ENCODE measurements at regions not wholly inside any gene's neighbourhood (a gene's known extent, or its start where the extent isn't known, plus 50 kb on each side); places are given as distances from the start of the nearest gene placed in this dataset.
"Not testable (repeated sequence)": the region's sequence is repeated elsewhere in the genome, so short reads cannot be mapped to it uniquely, and the experiment has no call there.

GRCh38 chr2:88988617-88989016 is 297.1 kb downstream of the RPIA start:
- DNase-seq (ENCODE audit: low spot score); FAIRE-seq: not testable (repeated sequence)

GRCh38 chr2:88992819-88993218 is 301.3 kb downstream of the RPIA start:
- not testable (repeated sequence) for DNase-seq (ENCODE audit: low spot score); FAIRE-seq

GRCh38 chr2:88994856-88995255 is 303.4 kb downstream of the RPIA start:
- not testable (repeated sequence) for DNase-seq (ENCODE audit: low spot score); FAIRE-seq

- DNase-seq (ENCODE audit: low spot score); FAIRE-seq: not testable (repeated sequence)
These were observed 305.1 kb downstream of the RPIA start for GRCh38 chr2:88996588-88996987.

- DNase-seq (ENCODE audit: low spot score) = no peak
- FAIRE-seq = no peak
These were observed 307.9 kb downstream of the RPIA start for GRCh38 chr2:88999365-88999764.

GRCh38 chr2:89000235-89000634 is 308.8 kb downstream of the RPIA start:
- DNase-seq (ENCODE audit: low spot score) (no peak), FAIRE-seq (no peak)

GRCh38 chr2:89004238-89004637 is 312.8 kb downstream of the RPIA start:
- not testable (repeated sequence) for DNase-seq (ENCODE audit: low spot score); FAIRE-seq

GRCh38 chr2:89020566-89020965 is 329.1 kb downstream of the RPIA start:
- FAIRE-seq; DNase-seq (ENCODE audit: low spot score): not testable (repeated sequence)

- FAIRE-seq; DNase-seq (ENCODE audit: low spot score): not testable (repeated sequence)
These were observed 334.8 kb downstream of the RPIA start for GRCh38 chr2:89026296-89026695.

GRCh38 chr2:89027115-89027514 is 335.6 kb downstream of the RPIA start:
- not testable (repeated sequence) for DNase-seq (ENCODE audit: low spot score); FAIRE-seq

GRCh38 chr2:89027536-89027935 is 336.1 kb downstream of the RPIA start:
- FAIRE-seq; DNase-seq (ENCODE audit: low spot score): not testable (repeated sequence)

- not testable (repeated sequence) for DNase-seq (ENCODE audit: low spot score); FAIRE-seq
These were observed 337.8 kb downstream of the RPIA start for GRCh38 chr2:89029257-89029656.

- FAIRE-seq = not testable (repeated sequence)
- peak; percentile 28 for DNase-seq (ENCODE audit: low spot score)
These were observed 356.9 kb downstream of the RPIA start for GRCh38 chr2:89048138-89049066.

- not testable (repeated sequence) for FAIRE-seq
These were observed 367.1 kb downstream of the RPIA start for GRCh38 chr2:89058616-89059015.

GRCh38 chr2:89061174-89061573 is 369.7 kb downstream of the RPIA start:
- DNase-seq (ENCODE audit: low spot score); FAIRE-seq: not testable (repeated sequence)

More at GRCh38 chr2:89058616-89059015, 367.1 kb downstream of the RPIA start:
- not testable (repeated sequence) for DNase-seq (ENCODE audit: low spot score)

GRCh38 chr2:89076771-89077170 is 385.3 kb downstream of the RPIA start:
- peak; percentile 5 for DNase-seq (ENCODE audit: low spot score)
- not testable (repeated sequence) for FAIRE-seq

- DNase-seq (ENCODE audit: low spot score); FAIRE-seq: not testable (repeated sequence)
These were observed 401.4 kb downstream of the RPIA start for GRCh38 chr2:89092911-89093310.

GRCh38 chr2:89095060-89095459 is 403.6 kb downstream of the RPIA start:
- FAIRE-seq; DNase-seq (ENCODE audit: low spot score): not testable (repeated sequence)

GRCh38 chr2:89102587-89102986 is 411.1 kb downstream of the RPIA start:
- FAIRE-seq = not testable (repeated sequence)

GRCh38 chr2:89106369-89107019 is 415.0 kb downstream of the RPIA start:
- not testable (repeated sequence) for DNase-seq (ENCODE audit: low spot score); FAIRE-seq

More at GRCh38 chr2:89102587-89102986, 411.1 kb downstream of the RPIA start:
- DNase-seq (ENCODE audit: low spot score) = not testable (repeated sequence)

- FAIRE-seq; DNase-seq (ENCODE audit: low spot score): not testable (repeated sequence)
These were observed 421.0 kb downstream of the RPIA start for GRCh38 chr2:89112434-89112833.

- FAIRE-seq; DNase-seq (ENCODE audit: low spot score): not testable (repeated sequence)
These were observed 421.8 kb downstream of the RPIA start for GRCh38 chr2:89113286-89113685.

All from RCC 7860 (cell line).